Liver (tissue), 8 donors: ENCODE measurements at regions not wholly inside any gene's neighbourhood (a gene's known extent, or its start where the extent isn't known, plus 50 kb on each side); places are given as distances from the start of the nearest gene placed in this dataset.

Experiments used
- DNase-seq: peaks from one replicate; pipeline ENCODE4 v3.0.0-alpha.2; 2017; ENCODE audit warnings: low spot score
- H3K27ac ChIP-seq, 2 donors: one replicate each; pipeline ENCODE4 v1.7.0; 2013; ENCODE audit warnings: inconsistent platforms in 2 of 2, low read length in 2 of 2, control low read depth in 1 of 2, low read depth in 1 of 2, mild to moderate bottlenecking in 1 of 2
- H3K27me3 ChIP-seq, 4 donors: one replicate each; pipeline versions ENCODE4 v1.6.1 to v1.7.0; 2013; ENCODE audit warnings: low read length in 3 of 4, inconsistent platforms in 1 of 4, mild to moderate bottlenecking in 1 of 4, moderate library complexity in 1 of 4; ENCODE audit not compliant: control insufficient read depth in 4 of 4, insufficient read depth in 4 of 4
- H3K36me3 ChIP-seq, 4 donors: one replicate each; pipeline versions ENCODE4 v1.6.1 to v1.7.0; 2013; ENCODE audit warnings: low read length in 3 of 4, mild to moderate bottlenecking in 3 of 4, low read depth in 1 of 4, moderate library complexity in 1 of 4; ENCODE audit not compliant: control insufficient read depth in 4 of 4, insufficient read depth in 3 of 4
- H3K4me1 ChIP-seq, 4 donors: one replicate each; pipeline versions ENCODE4 v1.6.1 to v1.7.0; 2013; ENCODE audit warnings: low read length in 3 of 4, mild to moderate bottlenecking in 3 of 4, moderate library complexity in 1 of 4; ENCODE audit not compliant: control insufficient read depth in 4 of 4, insufficient read depth in 4 of 4
- H3K4me3 ChIP-seq, 3 donors: one replicate each; pipeline versions ENCODE4 v1.6.1 to v1.7.0; 2013; ENCODE audit warnings: low read length in 3 of 3, control low read depth in 1 of 3, low read depth in 1 of 3, mild to moderate bottlenecking in 1 of 3
- H3K9ac ChIP-seq, 2 donors: one replicate each; pipeline ENCODE4 v1.7.0; 2013; ENCODE audit warnings: low read length in 2 of 2, mild to moderate bottlenecking in 2 of 2, moderate library complexity in 2 of 2, control low read depth in 1 of 2, low read depth in 1 of 2
- H3K9me3 ChIP-seq, 4 donors: one replicate each; pipeline versions ENCODE4 v1.6.1 to v1.7.0; 2013; ENCODE audit warnings: low read length in 3 of 4; ENCODE audit not compliant: control insufficient read depth in 4 of 4
- EGR1 ChIP-seq, 2 donors: IDR thresholded peaks; 2 replicates each; pipeline ENCODE4 v1.6.1; 2016 to 2018; ENCODE audit warnings: antibody characterized with exemption in 2 of 2, low read depth in 2 of 2
- FOXA1 ChIP-seq: IDR thresholded peaks from 2 replicates; pipeline ENCODE4 v1.6.1; 2016; ENCODE audit warnings: antibody characterized with exemption
- FOXA2 ChIP-seq: IDR thresholded peaks from 2 replicates; pipeline ENCODE4 v1.6.1; 2016; ENCODE audit warnings: antibody characterized with exemption
- GABPA ChIP-seq, 2 donors: IDR thresholded peaks in 1 of 2; conservative IDR thresholded peaks in 1 of 2; 2 replicates each; pipeline ENCODE4 v1.6.1; 2016; ENCODE audit warnings: antibody characterized with exemption in 2 of 2, mild to moderate bottlenecking in 1 of 2, moderate library complexity in 1 of 2
- HNF4A ChIP-seq, 2 donors: conservative IDR thresholded peaks; 2 replicates each; pipeline ENCODE4 v1.6.1; 2016; ENCODE audit warnings: antibody characterized with exemption in 2 of 2, mild to moderate bottlenecking in 2 of 2
- HNF4G ChIP-seq: IDR thresholded peaks from 2 replicates; pipeline ENCODE4 v1.6.1; 2016; ENCODE audit warnings: antibody characterized with exemption
- JUND ChIP-seq, 2 donors: IDR thresholded peaks; 2 replicates each; pipeline ENCODE4 v1.6.1; 2016; ENCODE audit warnings: antibody characterized with exemption in 2 of 2
- NR2F2 ChIP-seq: IDR thresholded peaks from 2 replicates; pipeline ENCODE4 v1.6.1; 2016; ENCODE audit warnings: antibody characterized with exemption
- RAD21 ChIP-seq, 2 donors: IDR thresholded peaks; 2 replicates each; pipeline ENCODE4 v1.6.1; 2016; ENCODE audit warnings: antibody characterized with exemption in 2 of 2, mild to moderate bottlenecking in 2 of 2
- RXRA ChIP-seq, 2 donors: IDR thresholded peaks; 2 replicates each; pipeline ENCODE4 v1.6.1; 2017 to 2018; ENCODE audit warnings: antibody characterized with exemption in 2 of 2, mild to moderate bottlenecking in 1 of 2
- SP1 ChIP-seq: IDR thresholded peaks from 2 replicates; pipeline ENCODE4 v1.6.1; 2018; ENCODE audit warnings: antibody characterized with exemption, mild to moderate bottlenecking
- TAF1 ChIP-seq: conservative IDR thresholded peaks from 2 replicates; pipeline ENCODE4 v1.6.1; 2016; ENCODE audit warnings: antibody characterized with exemption, mild to moderate bottlenecking
- YY1 ChIP-seq: IDR thresholded peaks from 2 replicates; pipeline ENCODE4 v1.6.1; 2016; ENCODE audit warnings: antibody characterized with exemption, mild to moderate bottlenecking
- ZBTB33 ChIP-seq: IDR thresholded peaks from 2 replicates; pipeline ENCODE4 v1.6.1; 2016; ENCODE audit warnings: antibody characterized with exemption
- WGBS: extraction: QIAGEN DNeasy Blood & Tissue Kit; methylation state at CpG from one replicate; pipeline ENCODE4 v1.1.7; 2013; 5-methylcytosine and 5-hydroxymethylcytosine counted together
- TF ChIP-seq, protein P1 (sequence below): IDR thresholded peaks from 2 replicates; pipeline ENCODE4 v1.6.1; 2016; ENCODE audit warnings: antibody characterized with exemption, mild to moderate bottlenecking
- TF ChIP-seq, protein P2 (sequence below): fragments of 150-350 bp; IDR thresholded peaks from 2 replicates; pipeline ENCODE4 v1.5.1; 2017; ENCODE audit warnings: improper control_type of control experiment, low read depth, low read length; ENCODE audit not compliant: missing input control
- TF ChIP-seq, protein P3 (sequence below): IDR thresholded peaks from 2 replicates; pipeline ENCODE4 v1.6.1; 2016; ENCODE audit warnings: antibody characterized with exemption
- TF ChIP-seq, protein P4 (sequence below): IDR thresholded peaks from 2 replicates; pipeline ENCODE4 v1.6.1; 2016; ENCODE audit warnings: antibody characterized with exemption
- donor health status: healthy.
- donor health status: healthy.
- donor health status: healthy.
- donor health status: healthy.
- donor health status: healthy.

DNA sequence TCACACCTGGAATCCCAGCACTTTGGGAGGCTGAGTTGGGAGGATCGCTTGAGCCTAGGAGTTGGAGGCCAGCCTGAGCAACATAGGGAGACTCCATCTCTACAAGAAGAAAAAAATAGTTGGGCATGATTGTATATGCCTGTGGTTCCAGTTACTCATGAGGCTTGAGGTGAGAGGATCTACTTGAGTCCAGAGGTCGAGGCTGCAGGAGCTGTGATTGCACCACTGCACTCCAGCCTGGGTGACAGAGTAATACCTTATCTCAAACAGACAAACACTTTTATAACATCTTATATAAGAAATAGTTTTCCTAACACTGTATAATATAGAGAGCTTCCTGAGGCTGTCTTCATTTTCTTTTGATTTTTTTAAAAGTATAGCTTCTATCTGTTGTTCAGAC, 448.4 kb upstream of the COBL start:
- Histone ChIP-seq H3K9ac (no peak overlapping the region), H3K36me3 (no peaks in the 10 kb centered on the region), H3K4me3 (no peak overlapping the region), H3K9me3 (no peaks in the 10 kb centered on the region), H3K27me3 (peaks cover 0 to under 1% (median 0%) of the 10 kb centered on the region in 4 donors), H3K4me1 (no peaks in the 10 kb centered on the region), H3K27ac (no peak overlapping the region)
- TF ChIP-seq JUND (IDR thresholded peaks at IDR 0.05) (no peak), GABPA (IDR thresholded peaks at IDR 0.05 in 1 of 2, conservative IDR thresholded peaks at IDR 0.05 in 1 of 2) (no peak), EGR1 (IDR thresholded peaks at IDR 0.05; ENCODE audit: low read depth in 2 of 2) (no peak), RXRA (IDR thresholded peaks at IDR 0.05) (no peak), YY1 (no peak)
- WGBS, result 71% methylated on average over 2 of the region's 2 CpGs
- DNase-seq, result no peak

DNA sequence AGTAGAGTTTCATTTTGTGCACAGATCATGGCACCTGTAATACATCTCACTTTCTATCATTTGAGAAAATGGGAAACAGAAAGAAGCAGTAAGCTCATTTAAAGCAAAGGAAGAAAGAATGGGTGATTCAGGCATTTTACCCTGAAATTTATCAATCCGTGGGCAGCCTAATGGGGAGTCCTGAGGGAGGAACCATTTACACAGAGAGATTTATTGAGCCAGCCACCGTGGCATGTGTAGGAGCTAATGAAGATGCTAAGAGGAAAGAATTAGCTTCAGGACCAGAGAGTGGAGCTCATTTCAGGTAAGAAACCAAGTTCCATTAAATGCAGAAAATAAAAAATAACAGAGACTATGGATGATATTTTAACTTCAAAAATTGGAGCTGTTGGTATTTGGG, 443.4 kb upstream of the COBL start:
- Histone ChIP-seq H3K4me3 (no peak overlapping the region), H3K27ac (no peak overlapping the region), H3K36me3 (no peaks in the 10 kb centered on the region), H3K27me3 (no peaks in the 10 kb centered on the region), H3K9ac (no peak overlapping the region), H3K9me3 (peaks cover 0 to 3% (median 0%) of the 10 kb centered on the region in 4 donors), H3K4me1 (no peaks in the 10 kb centered on the region)
- no peak for DNase-seq
- WGBS, result 64% methylated on average over 2 of the region's 2 CpGs
- TF ChIP-seq FOXA2, result no peak
- no peak for TF ChIP-seq RXRA (IDR thresholded peaks at IDR 0.05)
- TF ChIP-seq HNF4A (conservative IDR thresholded peaks at IDR 0.05), result no peak
- no peak for TF ChIP-seq SP1
- TF ChIP-seq FOXA1, result no peak
- TF ChIP-seq HNF4G, result no peak
- TF ChIP-seq, protein P1, sequence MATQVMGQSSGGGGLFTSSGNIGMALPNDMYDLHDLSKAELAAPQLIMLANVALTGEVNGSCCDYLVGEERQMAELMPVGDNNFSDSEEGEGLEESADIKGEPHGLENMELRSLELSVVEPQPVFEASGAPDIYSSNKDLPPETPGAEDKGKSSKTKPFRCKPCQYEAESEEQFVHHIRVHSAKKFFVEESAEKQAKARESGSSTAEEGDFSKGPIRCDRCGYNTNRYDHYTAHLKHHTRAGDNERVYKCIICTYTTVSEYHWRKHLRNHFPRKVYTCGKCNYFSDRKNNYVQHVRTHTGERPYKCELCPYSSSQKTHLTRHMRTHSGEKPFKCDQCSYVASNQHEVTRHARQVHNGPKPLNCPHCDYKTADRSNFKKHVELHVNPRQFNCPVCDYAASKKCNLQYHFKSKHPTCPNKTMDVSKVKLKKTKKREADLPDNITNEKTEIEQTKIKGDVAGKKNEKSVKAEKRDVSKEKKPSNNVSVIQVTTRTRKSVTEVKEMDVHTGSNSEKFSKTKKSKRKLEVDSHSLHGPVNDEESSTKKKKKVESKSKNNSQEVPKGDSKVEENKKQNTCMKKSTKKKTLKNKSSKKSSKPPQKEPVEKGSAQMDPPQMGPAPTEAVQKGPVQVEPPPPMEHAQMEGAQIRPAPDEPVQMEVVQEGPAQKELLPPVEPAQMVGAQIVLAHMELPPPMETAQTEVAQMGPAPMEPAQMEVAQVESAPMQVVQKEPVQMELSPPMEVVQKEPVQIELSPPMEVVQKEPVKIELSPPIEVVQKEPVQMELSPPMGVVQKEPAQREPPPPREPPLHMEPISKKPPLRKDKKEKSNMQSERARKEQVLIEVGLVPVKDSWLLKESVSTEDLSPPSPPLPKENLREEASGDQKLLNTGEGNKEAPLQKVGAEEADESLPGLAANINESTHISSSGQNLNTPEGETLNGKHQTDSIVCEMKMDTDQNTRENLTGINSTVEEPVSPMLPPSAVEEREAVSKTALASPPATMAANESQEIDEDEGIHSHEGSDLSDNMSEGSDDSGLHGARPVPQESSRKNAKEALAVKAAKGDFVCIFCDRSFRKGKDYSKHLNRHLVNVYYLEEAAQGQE, result no peak
- TF ChIP-seq, protein P2, sequence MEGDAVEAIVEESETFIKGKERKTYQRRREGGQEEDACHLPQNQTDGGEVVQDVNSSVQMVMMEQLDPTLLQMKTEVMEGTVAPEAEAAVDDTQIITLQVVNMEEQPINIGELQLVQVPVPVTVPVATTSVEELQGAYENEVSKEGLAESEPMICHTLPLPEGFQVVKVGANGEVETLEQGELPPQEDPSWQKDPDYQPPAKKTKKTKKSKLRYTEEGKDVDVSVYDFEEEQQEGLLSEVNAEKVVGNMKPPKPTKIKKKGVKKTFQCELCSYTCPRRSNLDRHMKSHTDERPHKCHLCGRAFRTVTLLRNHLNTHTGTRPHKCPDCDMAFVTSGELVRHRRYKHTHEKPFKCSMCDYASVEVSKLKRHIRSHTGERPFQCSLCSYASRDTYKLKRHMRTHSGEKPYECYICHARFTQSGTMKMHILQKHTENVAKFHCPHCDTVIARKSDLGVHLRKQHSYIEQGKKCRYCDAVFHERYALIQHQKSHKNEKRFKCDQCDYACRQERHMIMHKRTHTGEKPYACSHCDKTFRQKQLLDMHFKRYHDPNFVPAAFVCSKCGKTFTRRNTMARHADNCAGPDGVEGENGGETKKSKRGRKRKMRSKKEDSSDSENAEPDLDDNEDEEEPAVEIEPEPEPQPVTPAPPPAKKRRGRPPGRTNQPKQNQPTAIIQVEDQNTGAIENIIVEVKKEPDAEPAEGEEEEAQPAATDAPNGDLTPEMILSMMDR, result no peak

- Histone ChIP-seq H3K27me3 (no peaks in the 10 kb centered on the region), H3K4me1 (no peaks in the 10 kb centered on the region), H3K36me3 (no peaks in the 10 kb centered on the region), H3K4me3 (no peak overlapping the region), H3K27ac (no peak overlapping the region), H3K9me3 (peaks cover 0 to 3% (median 0%) of the 10 kb centered on the region in 4 donors), H3K9ac (no peak overlapping the region)
- no peak for DNase-seq
- TF ChIP-seq FOXA1 (no peak), HNF4G (no peak), EGR1 (IDR thresholded peaks at IDR 0.05; ENCODE audit: low read depth in 2 of 2) (no peak), SP1 (no peak), ZBTB33 (no peak), JUND (IDR thresholded peaks at IDR 0.05) (no peak), NR2F2 (no peak), FOXA2 (no peak), TAF1 (no peak), HNF4A (conservative IDR thresholded peaks at IDR 0.05) (no peak), RXRA (IDR thresholded peaks at IDR 0.05) (no peak), RAD21 (IDR thresholded peaks at IDR 0.05) (no peak), YY1 (no peak), GABPA (IDR thresholded peaks at IDR 0.05 in 1 of 2, conservative IDR thresholded peaks at IDR 0.05 in 1 of 2) (no peak)
- TF ChIP-seq, protein P3, sequence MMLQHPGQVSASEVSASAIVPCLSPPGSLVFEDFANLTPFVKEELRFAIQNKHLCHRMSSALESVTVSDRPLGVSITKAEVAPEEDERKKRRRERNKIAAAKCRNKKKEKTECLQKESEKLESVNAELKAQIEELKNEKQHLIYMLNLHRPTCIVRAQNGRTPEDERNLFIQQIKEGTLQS, result no peak
- TF ChIP-seq, protein P4, sequence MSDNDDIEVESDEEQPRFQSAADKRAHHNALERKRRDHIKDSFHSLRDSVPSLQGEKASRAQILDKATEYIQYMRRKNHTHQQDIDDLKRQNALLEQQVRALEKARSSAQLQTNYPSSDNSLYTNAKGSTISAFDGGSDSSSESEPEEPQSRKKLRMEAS, result no peak
- TF ChIP-seq, protein P2, result no peak
- WGBS, result 73% methylated on average over 6 of the region's 6 CpGs
Observed at GRCh38 chr7:51757960-51758359, 441.4 kb upstream of the COBL start.
